ENCODE measurements at regions not wholly inside any gene's neighbourhood (a gene's known extent, or its start where the extent isn't known, plus 50 kb on each side); places are given as distances from the start of the nearest gene placed in this dataset.

DNA sequence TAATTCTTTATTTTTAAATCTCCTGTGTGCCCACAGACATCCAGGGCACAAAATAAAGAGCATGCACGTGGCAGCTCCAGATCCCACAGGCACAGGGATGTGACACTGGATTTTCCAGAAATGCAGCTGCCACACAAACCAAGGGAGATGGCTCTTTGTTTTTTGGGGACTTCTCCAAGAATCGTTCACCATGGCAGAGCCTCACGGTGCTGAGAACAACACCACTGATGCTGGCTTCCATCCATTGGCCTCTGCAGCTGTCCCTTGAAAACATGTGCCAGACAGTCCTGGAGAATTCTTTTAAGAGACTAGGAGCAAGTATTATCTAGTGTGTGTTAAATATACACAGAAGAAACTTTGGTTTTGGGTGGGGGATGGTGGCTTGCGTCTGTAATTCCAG is 73.2 kb upstream of the SLC22A11 start:
- TF ChIP-seq POLR2AphosphoS5 (IDR thresholded peaks at IDR 0.05; ENCODE audit: low read depth) = no peak
- TF ChIP-seq, protein P1, sequence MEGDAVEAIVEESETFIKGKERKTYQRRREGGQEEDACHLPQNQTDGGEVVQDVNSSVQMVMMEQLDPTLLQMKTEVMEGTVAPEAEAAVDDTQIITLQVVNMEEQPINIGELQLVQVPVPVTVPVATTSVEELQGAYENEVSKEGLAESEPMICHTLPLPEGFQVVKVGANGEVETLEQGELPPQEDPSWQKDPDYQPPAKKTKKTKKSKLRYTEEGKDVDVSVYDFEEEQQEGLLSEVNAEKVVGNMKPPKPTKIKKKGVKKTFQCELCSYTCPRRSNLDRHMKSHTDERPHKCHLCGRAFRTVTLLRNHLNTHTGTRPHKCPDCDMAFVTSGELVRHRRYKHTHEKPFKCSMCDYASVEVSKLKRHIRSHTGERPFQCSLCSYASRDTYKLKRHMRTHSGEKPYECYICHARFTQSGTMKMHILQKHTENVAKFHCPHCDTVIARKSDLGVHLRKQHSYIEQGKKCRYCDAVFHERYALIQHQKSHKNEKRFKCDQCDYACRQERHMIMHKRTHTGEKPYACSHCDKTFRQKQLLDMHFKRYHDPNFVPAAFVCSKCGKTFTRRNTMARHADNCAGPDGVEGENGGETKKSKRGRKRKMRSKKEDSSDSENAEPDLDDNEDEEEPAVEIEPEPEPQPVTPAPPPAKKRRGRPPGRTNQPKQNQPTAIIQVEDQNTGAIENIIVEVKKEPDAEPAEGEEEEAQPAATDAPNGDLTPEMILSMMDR (IDR thresholded peaks at IDR 0.05; ENCODE audit: insufficient read depth, low read length) = no peak
- TF ChIP-seq, protein P2, sequence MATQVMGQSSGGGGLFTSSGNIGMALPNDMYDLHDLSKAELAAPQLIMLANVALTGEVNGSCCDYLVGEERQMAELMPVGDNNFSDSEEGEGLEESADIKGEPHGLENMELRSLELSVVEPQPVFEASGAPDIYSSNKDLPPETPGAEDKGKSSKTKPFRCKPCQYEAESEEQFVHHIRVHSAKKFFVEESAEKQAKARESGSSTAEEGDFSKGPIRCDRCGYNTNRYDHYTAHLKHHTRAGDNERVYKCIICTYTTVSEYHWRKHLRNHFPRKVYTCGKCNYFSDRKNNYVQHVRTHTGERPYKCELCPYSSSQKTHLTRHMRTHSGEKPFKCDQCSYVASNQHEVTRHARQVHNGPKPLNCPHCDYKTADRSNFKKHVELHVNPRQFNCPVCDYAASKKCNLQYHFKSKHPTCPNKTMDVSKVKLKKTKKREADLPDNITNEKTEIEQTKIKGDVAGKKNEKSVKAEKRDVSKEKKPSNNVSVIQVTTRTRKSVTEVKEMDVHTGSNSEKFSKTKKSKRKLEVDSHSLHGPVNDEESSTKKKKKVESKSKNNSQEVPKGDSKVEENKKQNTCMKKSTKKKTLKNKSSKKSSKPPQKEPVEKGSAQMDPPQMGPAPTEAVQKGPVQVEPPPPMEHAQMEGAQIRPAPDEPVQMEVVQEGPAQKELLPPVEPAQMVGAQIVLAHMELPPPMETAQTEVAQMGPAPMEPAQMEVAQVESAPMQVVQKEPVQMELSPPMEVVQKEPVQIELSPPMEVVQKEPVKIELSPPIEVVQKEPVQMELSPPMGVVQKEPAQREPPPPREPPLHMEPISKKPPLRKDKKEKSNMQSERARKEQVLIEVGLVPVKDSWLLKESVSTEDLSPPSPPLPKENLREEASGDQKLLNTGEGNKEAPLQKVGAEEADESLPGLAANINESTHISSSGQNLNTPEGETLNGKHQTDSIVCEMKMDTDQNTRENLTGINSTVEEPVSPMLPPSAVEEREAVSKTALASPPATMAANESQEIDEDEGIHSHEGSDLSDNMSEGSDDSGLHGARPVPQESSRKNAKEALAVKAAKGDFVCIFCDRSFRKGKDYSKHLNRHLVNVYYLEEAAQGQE (IDR thresholded peaks at IDR 0.05; ENCODE audit: insufficient replicate concordance, low read depth) = no peak
- no peak for TF ChIP-seq SPI1 (IDR thresholded peaks at IDR 0.05; ENCODE audit: borderline replicate concordance, low read depth)
